ENCODE measurements at regions not wholly inside any gene's neighbourhood (a gene's known extent, or its start where the extent isn't known, plus 50 kb on each side); places are given as distances from the start of the nearest gene placed in this dataset.

DNA sequence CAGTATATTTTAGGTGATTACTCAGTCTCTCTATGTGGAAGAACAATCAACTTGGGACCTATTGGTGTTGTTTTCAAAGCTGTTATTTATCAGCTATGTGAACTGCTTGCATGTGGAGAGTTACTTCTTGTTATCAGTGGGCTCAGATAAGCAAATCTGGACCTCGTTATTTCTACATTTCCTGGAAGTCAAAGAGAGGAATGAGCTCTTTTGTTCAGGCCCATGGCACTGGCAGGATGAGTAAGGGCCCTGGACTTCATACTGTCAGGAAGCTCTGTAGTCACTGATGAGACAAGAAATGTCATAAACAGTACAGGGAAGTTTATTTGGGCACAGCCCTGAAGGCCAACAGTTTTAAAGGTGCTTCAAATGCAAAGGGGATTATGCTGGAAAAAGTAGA lies 760.6 kb upstream of the EPHA5 start:
- TF ChIP-seq, protein P1, sequence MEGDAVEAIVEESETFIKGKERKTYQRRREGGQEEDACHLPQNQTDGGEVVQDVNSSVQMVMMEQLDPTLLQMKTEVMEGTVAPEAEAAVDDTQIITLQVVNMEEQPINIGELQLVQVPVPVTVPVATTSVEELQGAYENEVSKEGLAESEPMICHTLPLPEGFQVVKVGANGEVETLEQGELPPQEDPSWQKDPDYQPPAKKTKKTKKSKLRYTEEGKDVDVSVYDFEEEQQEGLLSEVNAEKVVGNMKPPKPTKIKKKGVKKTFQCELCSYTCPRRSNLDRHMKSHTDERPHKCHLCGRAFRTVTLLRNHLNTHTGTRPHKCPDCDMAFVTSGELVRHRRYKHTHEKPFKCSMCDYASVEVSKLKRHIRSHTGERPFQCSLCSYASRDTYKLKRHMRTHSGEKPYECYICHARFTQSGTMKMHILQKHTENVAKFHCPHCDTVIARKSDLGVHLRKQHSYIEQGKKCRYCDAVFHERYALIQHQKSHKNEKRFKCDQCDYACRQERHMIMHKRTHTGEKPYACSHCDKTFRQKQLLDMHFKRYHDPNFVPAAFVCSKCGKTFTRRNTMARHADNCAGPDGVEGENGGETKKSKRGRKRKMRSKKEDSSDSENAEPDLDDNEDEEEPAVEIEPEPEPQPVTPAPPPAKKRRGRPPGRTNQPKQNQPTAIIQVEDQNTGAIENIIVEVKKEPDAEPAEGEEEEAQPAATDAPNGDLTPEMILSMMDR (conservative IDR thresholded peaks at IDR 0.05): no peak

GRCh38 chr4:66429276-66429675 lies 759.0 kb upstream of the EPHA5 start:
- no peak overlapping the region for H3K27ac Mint-ChIP-seq (ENCODE audit: unreplicated experiment)
- no peaks in the 10 kb centered on the region for H3K36me3 Mint-ChIP-seq (ENCODE audit: low read depth)
- no peak overlapping the region for H3K4me3 Mint-ChIP-seq
- H3K27me3 Mint-ChIP-seq (ENCODE audit: low read depth): no peaks in the 10 kb centered on the region
- DNase-seq (ENCODE audit: low read depth, low spot score): no peak
- H3K9me3 Mint-ChIP-seq: peaks cover 2% of the 10 kb centered on the region
- TF ChIP-seq, protein P1 (conservative IDR thresholded peaks at IDR 0.05): no peak
- H3K4me1 Mint-ChIP-seq: no peaks in the 10 kb centered on the region

More for the DNA sequence above, 760.6 kb upstream of the EPHA5 start:
- Mint-ChIP-seq H3K9me3 (peaks cover 7% of the 10 kb centered on the region), H3K27me3 (ENCODE audit: low read depth) (no peaks in the 10 kb centered on the region), H3K4me1 (no peaks in the 10 kb centered on the region), H3K27ac (ENCODE audit: unreplicated experiment) (no peak overlapping the region), H3K36me3 (ENCODE audit: low read depth) (no peaks in the 10 kb centered on the region), H3K4me3 (no peak overlapping the region)
- DNase-seq (ENCODE audit: low read depth, low spot score): no peak

GRCh38 chr4:66416425-66416824 lies 746.1 kb upstream of the EPHA5 start:
- Mint-ChIP-seq H3K36me3 (ENCODE audit: low read depth) (peaks cover 3% of the 10 kb centered on the region), H3K4me1 (no peaks in the 10 kb centered on the region), H3K4me3 (no peak overlapping the region), H3K27ac (ENCODE audit: unreplicated experiment) (no peak overlapping the region), H3K27me3 (ENCODE audit: low read depth) (no peaks in the 10 kb centered on the region), H3K9me3 (peaks cover 3% of the 10 kb centered on the region)
- no peak for DNase-seq (ENCODE audit: low read depth, low spot score)
- TF ChIP-seq, protein P1 (conservative IDR thresholded peaks at IDR 0.05): no peak

DNA sequence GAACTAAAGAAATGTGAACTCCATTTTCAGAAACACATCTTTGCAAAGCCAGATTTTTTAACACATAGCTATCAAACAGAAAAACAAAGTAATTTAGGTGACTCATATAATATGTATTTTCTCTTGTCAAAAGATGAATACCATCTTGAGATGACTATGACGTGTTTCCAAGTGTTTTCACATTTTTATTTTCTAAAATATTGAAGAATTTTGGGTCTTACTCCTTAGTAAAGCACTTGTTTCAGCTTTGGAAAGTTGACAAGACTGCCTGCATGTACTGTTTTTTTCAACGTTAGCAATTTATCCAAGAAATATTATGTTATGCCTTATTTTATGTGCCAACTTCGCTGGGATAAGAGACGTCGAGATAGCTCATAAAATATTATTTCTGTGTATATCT lies 733.9 kb upstream of the EPHA5 start:
- no peaks in the 10 kb centered on the region for H3K9me3 Mint-ChIP-seq
- DNase-seq (ENCODE audit: low read depth, low spot score): no peak
- TF ChIP-seq, protein P1 (conservative IDR thresholded peaks at IDR 0.05): no peak
- H3K4me3 Mint-ChIP-seq: no peak overlapping the region
- H3K27me3 Mint-ChIP-seq (ENCODE audit: low read depth): no peaks in the 10 kb centered on the region
- H3K4me1 Mint-ChIP-seq: no peaks in the 10 kb centered on the region
- H3K27ac Mint-ChIP-seq (ENCODE audit: unreplicated experiment): no peak overlapping the region
- H3K36me3 Mint-ChIP-seq (ENCODE audit: low read depth): no peaks in the 10 kb centered on the region

DNA sequence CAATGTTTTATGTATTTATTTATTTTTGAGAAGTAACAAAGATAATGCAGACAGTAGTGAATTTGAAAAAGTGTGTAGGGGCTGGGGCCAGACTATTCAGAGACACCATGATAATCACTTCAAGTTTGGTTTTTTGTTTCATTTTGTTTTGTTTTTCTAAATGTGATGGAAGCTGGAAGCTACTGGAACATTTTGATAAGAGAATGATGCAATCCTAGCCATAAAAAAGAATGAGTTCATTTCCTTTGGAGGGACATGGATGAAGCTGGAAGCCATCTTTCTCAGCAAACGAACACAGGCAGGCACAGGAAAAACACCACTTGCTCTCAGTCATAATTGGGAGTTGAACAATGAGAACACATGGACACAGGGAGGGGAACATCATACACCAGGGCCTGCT lies 706.6 kb upstream of the EPHA5 start:
- no peak for DNase-seq (ENCODE audit: low read depth, low spot score)
- H3K27me3 Mint-ChIP-seq (ENCODE audit: low read depth): no peaks in the 10 kb centered on the region
- H3K9me3 Mint-ChIP-seq: peaks cover 4% of the 10 kb centered on the region
- no peaks in the 10 kb centered on the region for H3K4me1 Mint-ChIP-seq
- no peaks in the 10 kb centered on the region for H3K36me3 Mint-ChIP-seq (ENCODE audit: low read depth)
- TF ChIP-seq, protein P1 (conservative IDR thresholded peaks at IDR 0.05): no peak
- H3K27ac Mint-ChIP-seq (ENCODE audit: unreplicated experiment): no peak overlapping the region
- H3K4me3 Mint-ChIP-seq: no peak overlapping the region

GRCh38 chr4:66376396-66376795 lies 706.1 kb upstream of the EPHA5 start:
- Mint-ChIP-seq H3K4me1 (no peaks in the 10 kb centered on the region), H3K36me3 (ENCODE audit: low read depth) (no peaks in the 10 kb centered on the region), H3K4me3 (no peak overlapping the region), H3K27ac (ENCODE audit: unreplicated experiment) (no peak overlapping the region), H3K9me3 (peaks cover 4% of the 10 kb centered on the region), H3K27me3 (ENCODE audit: low read depth) (no peaks in the 10 kb centered on the region)
- no peak for DNase-seq (ENCODE audit: low read depth, low spot score)
- TF ChIP-seq, protein P1 (conservative IDR thresholded peaks at IDR 0.05): no peak
